ENCODE measurements at regions not wholly inside any gene's neighbourhood (a gene's known extent, or its start where the extent isn't known, plus 50 kb on each side); places are given as distances from the start of the nearest gene placed in this dataset.
A peak's percentile ranks its signal among the peaks of the same experiment; 100 is the strongest.

- no peak for DNase-seq
Observed at GRCh38 chr6:105907301-105907700, 178.8 kb upstream of the PRDM1 start.

DNA sequence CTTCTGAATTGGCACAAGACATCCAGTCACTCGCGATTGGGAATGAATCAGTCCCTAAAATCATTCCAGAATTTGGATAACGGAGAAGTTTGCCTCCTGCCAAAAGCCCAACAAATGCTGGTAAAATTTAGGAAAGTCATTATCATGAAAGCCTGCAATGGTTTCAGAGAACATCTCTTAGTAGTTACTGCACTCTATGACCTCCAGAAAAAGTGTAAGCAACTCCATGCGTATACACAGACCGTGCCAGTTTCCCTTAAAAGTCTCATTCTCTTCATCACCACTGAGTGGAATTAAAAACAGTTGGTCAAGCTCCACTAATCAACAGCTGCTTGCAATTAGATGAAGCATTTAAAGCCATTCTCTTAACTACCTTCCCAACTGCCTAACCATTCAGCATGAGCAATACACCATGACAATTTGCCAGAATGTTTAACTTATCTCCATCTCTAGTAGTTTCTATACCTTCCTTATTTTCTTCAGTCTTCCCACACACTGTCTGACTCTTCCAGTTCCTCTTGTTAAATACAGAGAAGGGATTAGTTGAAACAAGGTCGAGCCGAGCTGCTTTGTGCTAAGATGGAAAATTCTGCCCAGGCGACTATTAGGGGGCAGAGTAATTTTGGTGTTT is 183.6 kb upstream of the PRDM1 start:
- no peak for DNase-seq

GRCh38 chr6:105901583-105901982 is 184.6 kb upstream of the PRDM1 start:
- no peak for DNase-seq

GRCh38 chr6:105900125-105900937 is 185.8 kb upstream of the PRDM1 start:
- peak; percentile 52 for DNase-seq

DNA sequence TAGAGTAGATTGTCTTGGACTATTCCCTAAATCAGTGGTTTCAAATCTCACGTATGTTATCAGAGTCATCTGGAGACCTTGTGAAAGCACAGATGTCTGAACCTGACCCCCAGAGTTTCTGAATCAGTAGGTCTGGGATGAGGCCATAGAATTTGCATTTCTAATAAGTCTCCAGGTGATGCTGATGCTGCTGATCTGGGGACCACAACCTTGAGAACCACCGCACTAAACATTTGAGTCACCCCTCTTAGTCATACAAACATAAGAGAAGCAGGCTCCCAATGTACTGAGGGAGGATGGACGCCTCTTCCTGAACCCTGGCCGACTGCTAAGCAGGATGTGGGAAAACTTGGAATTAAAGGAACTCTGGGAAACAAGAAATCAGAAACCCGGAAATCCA is 187.8 kb upstream of the PRDM1 start:
- DNase-seq: no peak

GRCh38 chr6:105897131-105897530 is 189.0 kb upstream of the PRDM1 start:
- no peak for DNase-seq

DNA sequence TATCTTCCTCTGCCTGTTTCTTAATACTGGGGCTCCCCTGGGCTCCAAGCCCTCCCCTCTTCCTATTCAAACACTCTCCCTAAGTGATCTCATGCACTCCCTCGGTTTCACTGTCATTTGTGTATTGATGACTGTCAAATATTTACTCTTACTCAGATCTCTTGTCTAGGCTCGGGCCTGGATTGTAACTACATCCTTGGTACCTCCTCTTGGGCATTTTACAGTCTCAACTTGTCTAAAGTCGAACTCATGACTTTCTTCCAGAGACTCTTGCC is 189.4 kb upstream of the PRDM1 start:
- DNase-seq: no peak

DNA sequence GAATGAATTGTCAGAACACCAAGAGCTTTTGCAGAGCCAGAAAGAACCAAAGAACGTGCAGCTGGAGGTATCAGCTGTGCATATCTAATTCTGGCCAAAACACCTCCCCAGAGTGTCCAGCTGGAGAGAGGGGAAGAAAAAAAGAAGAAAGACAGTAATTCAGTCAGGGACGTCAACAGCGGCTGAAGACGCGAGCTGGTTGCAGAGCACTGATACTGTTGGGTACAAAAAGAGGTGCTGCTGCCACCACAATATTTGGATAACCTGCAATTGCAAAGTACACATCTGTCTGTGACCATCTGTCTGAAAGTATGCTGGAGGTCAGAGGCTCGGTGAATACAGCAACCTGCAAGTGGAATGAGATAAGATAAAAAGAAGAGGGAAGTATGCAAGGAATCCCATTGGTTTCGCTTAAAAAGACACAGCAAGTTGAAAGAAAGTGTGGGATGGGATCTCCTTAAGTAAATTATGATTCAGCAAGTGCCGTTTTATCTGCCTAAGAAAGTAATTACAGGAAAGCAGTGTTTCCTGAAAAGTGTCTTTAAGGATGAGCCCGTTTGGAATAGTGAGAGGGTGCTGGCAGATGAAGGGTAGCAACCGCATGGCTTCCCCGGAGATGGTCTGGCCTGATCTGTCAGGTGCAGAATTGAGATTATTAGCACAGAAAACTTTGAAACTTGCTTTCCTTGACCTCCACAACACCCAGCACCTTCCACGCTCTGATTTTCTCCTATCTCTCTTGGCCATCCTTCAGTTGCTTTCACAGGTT is 189.9 kb upstream of the PRDM1 start:
- DNase-seq: peak; percentile 60

GRCh38 chr6:105894556-105894955 is 191.6 kb upstream of the PRDM1 start:
- DNase-seq: no peak

GRCh38 chr6:105893741-105894140 is 192.4 kb upstream of the PRDM1 start:
- DNase-seq: no peak

DNA sequence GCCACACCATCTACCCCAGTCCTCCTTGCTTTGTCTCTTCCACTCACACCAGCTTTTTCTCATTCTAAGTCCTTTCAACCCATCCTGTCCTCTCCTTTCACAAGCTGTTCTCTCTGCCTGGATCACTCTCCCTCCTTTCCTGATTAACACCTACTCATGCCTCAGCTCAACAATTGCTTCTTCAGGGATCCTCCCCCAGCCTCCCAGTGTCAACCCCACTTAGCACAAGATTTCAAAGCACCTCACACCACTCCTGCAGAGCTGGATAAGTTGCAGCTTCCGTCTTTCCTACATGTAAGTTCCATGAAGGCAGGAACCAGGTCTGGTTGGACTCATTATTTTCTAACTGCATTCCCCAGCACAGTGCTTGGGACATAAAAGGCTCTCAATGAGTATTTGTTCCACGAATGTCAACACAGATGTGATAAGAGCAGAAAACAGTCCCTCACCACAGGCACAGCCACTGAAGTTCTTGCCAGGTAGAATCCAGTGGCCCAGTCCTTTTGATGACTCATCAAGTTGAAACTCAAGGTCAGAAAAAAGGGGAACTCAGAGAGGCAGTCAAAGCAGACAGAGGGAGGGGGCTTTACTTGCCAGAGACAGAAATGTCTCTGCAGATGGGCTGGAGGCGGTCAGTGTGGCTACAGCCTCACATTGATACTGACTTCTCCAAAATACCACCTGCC is 193.4 kb upstream of the PRDM1 start:
- DNase-seq: no peak

DNA sequence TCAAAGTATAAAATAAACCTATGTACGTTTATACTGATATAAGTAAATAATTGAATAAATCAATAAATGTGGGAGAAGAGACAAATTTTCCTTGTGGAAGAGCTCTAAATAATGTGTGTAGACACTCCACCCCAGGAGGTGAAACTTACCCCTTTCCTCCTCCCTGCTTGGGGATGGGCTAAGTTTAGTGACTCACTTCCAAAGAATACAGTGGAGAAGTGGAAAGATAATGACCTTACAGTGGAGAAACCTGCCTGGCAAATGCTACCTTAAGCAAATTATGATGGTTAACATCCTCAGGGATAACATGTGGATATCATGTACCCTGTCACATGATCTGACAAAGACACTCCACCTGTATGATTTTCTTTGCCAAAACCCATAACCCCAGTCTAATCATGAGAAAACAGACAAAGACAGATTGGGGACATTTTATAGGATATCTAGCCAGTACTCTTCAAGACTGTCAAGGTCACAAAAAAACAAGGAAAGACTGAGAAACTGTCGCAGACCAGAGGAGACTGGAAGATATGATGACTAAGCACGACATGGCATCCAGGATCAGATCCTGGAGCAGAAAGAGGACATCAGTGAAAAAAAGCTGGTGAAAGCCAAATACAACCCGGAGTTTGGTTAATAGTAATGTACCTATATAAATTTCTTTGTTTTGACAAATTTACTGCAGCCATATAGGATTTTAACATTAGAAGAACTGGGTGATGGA is 195.5 kb upstream of the PRDM1 start:
- no peak for DNase-seq

GRCh38 chr6:105889902-105890301 is 196.2 kb upstream of the PRDM1 start:
- DNase-seq: no peak

- no peak for DNase-seq
Observed at GRCh38 chr6:105886814-105887544, 199.2 kb upstream of the PRDM1 start.

- DNase-seq: no peak
Observed at GRCh38 chr6:105886066-105886813, 199.9 kb upstream of the PRDM1 start.

DNA sequence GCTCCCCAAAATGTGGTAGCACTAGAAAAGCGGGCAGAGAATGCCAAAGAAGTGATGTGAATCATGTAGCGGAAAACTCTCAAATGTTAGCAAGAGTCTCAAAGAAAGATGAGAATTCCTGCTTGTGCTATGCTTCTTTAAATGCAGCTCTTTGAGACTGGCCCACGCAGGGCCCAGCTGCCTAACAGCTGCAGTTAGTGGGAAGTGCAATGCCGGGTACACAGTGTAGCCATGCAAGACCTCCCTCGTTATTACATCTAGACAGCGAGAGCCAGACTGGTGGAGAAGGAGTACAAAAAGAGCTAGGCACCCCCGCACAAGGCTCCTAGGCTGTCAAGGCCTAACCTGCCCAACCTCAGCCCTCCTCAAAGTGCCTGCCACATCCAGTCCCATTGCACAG is 201.7 kb upstream of the PRDM1 start:
- no peak for DNase-seq

GRCh38 chr6:105884011-105884410 is 202.1 kb upstream of the PRDM1 start:
- no peak for DNase-seq

DNA sequence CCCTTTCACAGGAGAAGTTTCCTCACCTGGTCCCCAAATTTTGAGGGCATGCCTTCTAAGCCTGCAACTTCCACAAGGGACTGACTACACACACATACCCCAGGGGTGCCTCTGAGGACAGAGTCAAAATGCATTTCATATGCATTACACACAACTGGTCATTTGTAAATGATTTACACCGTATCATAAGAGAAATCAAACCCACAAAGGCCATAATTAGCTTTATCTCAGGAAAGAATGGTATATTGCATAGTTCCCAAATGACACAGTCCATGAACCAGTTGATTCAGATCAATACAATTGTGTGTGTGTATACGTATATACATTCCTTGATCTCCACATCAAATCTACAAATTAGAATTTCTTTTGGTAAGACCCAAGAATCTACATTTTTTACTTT is 203.3 kb upstream of the PRDM1 start:
- DNase-seq: no peak

- peak; percentile 76 for DNase-seq
Observed at GRCh38 chr6:105882121-105882803, 203.9 kb upstream of the PRDM1 start.

GRCh38 chr6:105881608-105882007 is 204.5 kb upstream of the PRDM1 start:
- DNase-seq: no peak

Measured in tongue (tissue), 1 donor.